GM19324 (cell line): ENCODE measurements at regions not wholly inside any gene's neighbourhood (a gene's known extent, or its start where the extent isn't known, plus 50 kb on each side); places are given as distances from the start of the nearest gene placed in this dataset.
"Not testable (repeated sequence)": the region's sequence is repeated elsewhere in the genome, so short reads cannot be mapped to it uniquely, and the experiment has no call there.

Experiments
- ATAC-seq: cut with Tn5 transposase; IDR thresholded peaks from one replicate; pipeline ENCODE4 v1.9.1; 2021; ENCODE audit warnings: mild to moderate bottlenecking, moderate library complexity; ENCODE audit not compliant: unreplicated experiment, low FRiP score

GRCh38 chr12:67484791-67485480 lies 163.6 kb upstream of the DYRK2 start:
- ATAC-seq = no peak

- ATAC-seq = no peak
Observed at GRCh38 chr12:67486671-67487070, 161.9 kb upstream of the DYRK2 start.

DNA sequence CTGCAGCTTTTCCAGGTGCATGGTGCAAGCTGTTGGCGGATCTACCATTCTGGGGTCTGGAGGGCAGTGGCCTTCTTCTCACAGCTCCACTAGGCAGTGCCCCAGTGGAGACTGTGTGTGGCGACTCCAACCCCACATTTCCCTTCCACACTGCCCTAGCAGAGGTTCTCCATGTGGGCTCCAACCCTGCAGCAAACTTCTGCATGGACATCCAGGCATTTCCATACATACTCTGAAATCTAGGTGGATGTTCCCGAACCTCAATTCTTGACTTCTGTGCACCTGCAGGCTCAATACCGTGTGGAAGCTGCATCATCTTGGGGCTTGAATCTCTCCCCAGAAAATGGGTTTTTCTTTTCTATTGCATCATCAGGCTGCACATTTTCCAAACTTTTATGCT lies 160.2 kb upstream of the DYRK2 start:
- ATAC-seq = not testable (repeated sequence)

DNA sequence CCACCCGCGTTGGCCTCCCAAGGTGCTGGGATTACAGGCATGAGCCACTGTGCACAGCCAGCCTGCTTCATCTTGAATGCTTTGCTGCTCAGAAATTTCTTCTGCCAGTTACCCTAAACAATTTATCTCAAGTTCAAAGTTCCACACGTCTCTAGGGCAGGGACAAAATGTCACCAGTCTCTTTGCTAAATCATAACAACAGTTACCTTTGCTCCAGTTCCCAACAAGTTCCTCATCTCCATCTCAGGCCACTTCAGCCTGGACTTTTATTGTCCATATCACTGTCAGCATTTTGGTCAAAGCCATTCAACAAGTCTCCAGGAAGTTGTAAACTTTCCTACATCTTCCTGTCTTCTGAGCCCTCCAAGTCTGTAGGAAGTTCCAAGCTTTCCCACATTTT lies 159.5 kb upstream of the DYRK2 start:
- no peak for ATAC-seq

GRCh38 chr12:67496581-67496980 lies 152.0 kb upstream of the DYRK2 start:
- no peak for ATAC-seq

DNA sequence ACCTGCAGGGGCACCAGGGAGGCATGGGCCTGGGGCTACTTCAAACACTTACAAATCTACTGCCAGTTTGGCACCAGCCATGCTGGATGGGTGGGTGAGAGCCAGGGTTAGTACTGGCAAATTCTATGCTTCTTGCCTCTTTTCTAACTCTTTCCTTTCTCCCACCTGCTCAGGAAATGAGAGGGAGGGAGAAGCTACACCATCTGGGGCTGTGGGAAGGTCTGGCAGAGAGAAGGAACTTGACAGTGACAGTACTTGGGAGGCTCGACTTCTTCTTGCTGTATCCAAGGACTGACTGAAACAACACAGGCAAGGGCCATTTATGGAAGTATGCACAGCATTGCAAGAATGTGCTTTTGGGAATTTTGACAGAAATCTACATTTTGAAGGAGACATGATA lies 149.6 kb upstream of the DYRK2 start:
- ATAC-seq = no peak

- no peak for ATAC-seq
Observed at GRCh38 chr12:67501362-67501761, 147.2 kb upstream of the DYRK2 start.

- no peak for ATAC-seq
Observed at GRCh38 chr12:67504026-67504425, 144.5 kb upstream of the DYRK2 start.

- no peak for ATAC-seq
Observed at GRCh38 chr12:67506739-67507138, 141.8 kb upstream of the DYRK2 start.

DNA sequence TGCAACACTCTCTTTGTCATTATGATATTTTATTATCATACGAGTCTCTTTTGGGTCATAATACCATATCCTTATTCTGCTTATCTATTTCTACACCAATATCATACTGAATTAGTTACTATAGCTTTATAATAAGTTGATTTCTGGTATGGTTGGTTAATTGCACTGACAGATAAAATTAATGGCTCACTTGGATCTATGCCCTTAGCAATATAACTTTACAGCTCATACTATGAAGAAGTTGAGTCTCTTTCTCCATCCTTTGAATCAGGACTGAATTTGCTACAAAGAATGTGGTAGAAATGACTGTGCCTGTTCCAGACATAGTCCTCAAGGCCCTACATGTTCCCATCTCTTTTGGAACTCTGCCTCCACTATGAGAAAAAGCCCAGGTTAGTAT lies 139.7 kb upstream of the DYRK2 start:
- ATAC-seq = no peak

- no peak for ATAC-seq
Observed at GRCh38 chr12:67509666-67510386, 138.7 kb upstream of the DYRK2 start.

- ATAC-seq = no peak
Observed at GRCh38 chr12:67512061-67512460, 136.5 kb upstream of the DYRK2 start.

DNA sequence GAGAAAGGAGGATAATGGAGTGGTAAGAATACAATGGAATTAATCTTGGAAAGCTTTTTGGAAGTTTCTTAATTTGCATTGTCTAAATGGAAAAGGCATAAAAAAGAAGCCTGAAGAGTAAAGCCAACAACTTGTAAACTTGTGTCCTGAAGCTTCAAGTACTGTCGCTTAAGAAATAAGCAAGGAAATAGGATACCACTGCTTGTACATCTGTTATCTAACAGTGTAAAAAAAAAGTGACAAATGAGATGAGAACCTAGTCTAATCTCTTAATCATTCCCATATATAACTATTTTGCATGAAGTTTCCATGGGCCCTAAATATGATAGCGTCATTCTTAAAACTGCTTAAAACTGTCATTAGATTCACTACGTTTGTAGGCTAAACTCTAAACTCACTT lies 134.0 kb upstream of the DYRK2 start:
- no peak for ATAC-seq

DNA sequence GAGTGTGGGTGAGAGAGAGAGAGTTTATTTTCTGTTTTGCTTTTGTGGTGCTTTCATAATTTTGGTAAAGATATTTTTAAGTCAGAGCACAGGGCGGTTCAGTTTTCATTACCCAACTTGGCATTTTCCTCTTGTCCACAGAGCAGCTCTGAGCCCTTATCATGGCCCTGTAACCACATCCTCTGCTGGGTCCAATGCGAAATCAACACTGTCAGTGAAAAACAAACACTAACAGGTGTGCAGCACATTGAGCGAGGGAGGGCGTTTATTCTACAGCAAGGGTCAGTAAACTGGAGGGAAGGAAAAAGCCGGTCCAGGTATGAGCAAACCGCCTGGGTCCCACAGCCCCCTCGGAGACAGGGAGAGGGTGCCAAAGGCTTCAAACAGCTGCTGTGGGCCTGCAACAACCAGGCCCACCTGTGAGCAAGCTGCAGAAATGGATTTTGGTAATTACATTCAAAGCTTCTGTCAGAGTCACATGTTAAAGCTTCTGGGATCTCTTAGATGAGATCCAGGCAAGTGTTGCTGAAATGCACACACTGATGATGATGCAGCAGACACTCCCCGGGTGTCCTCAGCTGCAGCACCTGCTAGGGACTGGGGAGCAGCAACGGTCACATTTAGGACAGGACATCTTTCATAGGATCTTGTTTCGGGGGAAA lies 132.7 kb upstream of the DYRK2 start:
- ATAC-seq = peak; percentile 70

DNA sequence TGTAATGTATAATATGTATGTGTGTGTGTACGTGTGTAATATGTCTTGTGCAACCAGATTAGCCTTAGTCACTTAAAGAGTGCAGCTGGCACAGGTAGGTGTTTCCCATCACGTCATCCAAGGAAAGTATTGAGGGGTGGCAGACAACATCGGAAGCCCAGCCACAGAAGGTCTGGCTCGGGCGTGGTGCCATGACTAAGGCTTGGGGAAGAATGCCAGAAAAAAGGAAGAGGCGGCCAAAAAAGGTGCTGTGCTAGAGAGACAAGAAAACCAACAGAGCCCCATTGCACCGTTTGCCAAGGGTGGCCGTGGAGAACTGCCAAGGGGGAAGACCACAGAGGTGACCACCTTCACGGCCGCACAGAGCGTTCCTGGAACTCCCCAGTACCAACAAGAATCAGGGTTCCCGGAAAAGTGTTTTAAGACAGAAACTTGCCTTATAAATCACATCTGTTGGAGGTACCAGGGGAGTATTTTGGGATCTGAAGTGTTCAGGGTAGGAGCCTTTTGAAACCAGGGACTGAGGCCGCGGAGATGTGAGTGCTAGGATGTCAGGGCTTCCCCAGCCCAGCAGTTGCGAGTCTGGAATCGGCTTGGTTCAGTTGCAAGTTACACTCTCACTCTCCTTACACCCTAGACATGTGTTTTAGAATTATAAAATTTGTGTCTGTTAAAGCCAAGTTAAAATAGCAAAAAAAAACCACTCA lies 131.2 kb upstream of the DYRK2 start:
- no peak for ATAC-seq

GRCh38 chr12:67519484-67520433 lies 128.8 kb upstream of the DYRK2 start:
- no peak for ATAC-seq

- ATAC-seq = no peak
Observed at GRCh38 chr12:67520606-67521005, 127.9 kb upstream of the DYRK2 start.

DNA sequence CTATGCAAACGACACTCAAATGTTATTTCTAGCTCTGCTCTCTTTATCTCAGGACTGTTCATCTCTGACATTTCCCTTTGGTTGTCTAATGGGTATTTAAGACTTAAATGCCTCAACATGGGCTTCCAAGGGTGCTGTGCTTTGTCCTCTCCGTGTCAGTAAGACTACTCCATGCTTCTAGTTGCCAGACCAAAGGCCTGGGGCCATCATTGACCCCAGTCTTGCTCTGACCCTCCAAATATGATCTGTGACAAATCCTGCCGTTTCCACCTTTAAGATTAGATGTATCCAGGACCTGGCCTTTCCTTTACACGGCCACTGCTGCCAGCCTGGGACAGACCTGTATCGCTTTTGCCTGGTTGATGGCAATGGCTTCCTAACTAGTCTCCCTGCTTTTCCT lies 126.3 kb upstream of the DYRK2 start:
- ATAC-seq = no peak

- no peak for ATAC-seq
Observed at GRCh38 chr12:67523538-67523937, 125.0 kb upstream of the DYRK2 start.
